ENCODE measurements at regions not wholly inside any gene's neighbourhood (a gene's known extent, or its start where the extent isn't known, plus 50 kb on each side); places are given as distances from the start of the nearest gene placed in this dataset.
"Not testable (repeated sequence)": the region's sequence is repeated elsewhere in the genome, so short reads cannot be mapped to it uniquely, and the experiment has no call there.

DNA sequence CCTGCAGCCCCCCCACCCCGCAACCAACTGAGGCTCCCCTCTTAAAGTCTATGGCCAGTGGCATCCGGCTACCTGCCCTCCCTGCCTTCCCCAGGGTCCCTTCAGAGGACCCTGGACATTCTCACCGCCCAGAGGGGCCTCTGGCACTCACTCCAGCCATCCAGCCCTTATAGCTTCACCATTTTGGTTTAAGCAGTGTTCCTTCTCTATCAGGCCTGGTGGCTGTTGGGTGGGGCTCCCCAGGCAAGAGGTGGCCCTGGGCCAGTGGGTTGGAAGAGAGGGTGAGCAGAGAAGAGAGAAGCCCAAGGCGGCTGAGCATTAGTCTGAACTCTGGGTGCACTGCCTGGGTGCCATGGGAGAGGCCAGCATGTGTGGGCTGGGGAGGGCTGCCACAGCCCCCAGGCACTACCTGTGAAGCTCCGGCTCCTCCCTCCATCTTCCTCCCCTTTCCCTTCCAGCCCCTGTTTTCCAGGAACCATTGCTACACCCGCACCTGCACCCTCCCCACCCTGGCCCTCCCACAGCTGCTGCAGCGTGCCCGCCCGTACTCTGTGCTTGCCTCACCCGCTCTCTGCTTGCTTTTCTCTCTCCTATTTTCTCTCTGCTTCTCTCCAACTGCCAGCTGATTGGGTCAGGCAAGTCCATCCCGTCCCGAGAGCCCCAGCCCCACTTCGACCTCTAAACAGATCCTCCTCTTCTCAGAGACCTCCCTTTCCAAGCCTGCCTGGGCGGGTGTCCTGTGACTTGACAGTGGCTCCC, 168.2 kb downstream of the TBC1D2B start:
- no peak for DNase-seq (ENCODE audit: low read depth)

- not testable (repeated sequence) for DNase-seq (ENCODE audit: low read depth)
Observed at GRCh38 chr15:77908752-77909111, 168.8 kb downstream of the TBC1D2B start.

DNA sequence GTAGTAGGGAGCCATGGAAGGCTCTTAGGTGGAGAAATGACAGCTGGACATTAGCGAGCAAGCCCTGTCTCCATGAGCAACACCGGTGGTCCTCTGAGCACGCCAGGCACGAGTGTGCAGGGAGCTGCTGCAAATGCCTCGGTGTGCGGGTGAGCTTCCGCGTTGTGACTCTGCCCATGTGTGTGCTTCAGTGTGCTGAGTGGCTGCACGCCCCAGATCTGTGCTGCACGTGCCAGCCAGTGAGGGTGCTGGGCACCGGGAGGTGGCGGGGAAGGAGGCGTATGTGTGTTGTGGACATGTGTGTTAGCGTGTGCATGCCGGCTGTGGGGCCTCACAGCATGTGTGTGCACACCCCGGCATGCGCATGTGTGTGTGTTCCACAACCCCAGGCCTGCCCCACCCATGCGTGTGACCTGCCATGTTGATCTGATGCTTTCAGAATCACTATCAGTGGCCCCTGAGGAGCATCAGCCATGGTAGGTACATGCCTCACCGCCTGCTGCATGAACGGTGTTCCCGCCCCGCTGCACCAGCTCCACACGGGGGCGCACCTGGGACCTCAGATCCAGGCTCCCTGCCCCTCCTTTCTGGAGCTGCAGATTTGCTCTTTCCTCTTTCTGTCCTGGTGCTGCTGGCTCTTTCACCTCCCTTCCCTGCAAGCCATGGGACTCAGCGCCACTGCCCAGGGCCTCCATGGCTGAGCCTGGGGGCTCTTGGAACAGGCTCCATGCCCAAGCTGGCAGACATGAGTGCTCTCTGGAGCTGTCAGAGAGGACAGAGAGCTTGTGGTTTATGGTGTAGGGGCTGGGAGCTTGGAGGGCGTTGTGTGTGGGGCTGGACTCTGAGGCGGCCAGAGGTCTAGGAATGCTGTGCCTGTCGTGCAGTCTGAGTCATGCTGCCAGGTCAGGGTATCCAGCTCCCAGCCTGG, 169.4 kb downstream of the TBC1D2B start:
- DNase-seq (ENCODE audit: low read depth): no peak

DNA sequence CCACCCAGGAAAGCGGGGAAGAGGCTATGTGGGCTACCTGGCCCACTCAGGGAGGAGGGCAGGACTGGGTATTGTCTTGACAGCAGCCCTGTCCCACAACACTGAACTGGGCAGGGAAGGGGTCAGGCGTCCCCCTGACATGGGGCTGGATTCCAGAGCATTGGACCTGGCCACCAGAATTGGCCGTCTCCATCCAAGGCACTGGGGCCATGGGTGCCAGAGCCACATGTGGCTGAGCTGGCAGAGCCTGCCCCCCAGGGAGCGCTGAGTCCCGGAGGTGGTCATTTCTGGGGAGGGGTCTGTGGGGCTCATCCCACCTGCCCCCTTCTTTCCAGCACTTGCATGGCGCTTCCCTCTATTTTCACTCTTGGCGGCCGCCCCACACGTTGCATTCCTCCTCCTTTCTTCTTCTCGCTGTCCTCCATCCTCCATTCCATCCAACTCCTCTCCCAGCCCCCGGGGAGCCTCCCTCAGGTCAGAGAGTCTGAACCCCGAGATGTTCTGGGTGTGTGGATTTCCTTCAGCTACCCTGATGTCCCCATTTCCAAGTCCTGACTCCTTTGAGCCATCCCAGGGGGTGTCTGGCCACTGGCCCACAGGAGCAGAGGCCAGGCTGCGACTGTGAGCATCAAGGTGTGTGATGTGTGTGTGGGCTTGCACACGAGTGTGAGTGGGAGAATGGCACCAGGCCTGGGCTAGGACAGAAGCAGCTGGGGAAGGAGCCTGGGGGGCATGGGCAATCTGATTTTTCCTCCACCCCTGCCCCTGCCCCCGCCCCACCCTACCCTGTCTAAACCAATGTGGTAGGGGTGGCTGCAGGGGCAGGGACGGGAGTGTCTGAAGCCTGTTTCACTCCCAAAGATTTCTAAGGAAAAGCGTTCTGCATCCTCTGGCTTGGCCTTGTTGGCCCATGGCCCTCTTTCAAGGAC, 171.2 kb downstream of the TBC1D2B start:
- not testable (repeated sequence) for DNase-seq (ENCODE audit: low read depth)

DNA sequence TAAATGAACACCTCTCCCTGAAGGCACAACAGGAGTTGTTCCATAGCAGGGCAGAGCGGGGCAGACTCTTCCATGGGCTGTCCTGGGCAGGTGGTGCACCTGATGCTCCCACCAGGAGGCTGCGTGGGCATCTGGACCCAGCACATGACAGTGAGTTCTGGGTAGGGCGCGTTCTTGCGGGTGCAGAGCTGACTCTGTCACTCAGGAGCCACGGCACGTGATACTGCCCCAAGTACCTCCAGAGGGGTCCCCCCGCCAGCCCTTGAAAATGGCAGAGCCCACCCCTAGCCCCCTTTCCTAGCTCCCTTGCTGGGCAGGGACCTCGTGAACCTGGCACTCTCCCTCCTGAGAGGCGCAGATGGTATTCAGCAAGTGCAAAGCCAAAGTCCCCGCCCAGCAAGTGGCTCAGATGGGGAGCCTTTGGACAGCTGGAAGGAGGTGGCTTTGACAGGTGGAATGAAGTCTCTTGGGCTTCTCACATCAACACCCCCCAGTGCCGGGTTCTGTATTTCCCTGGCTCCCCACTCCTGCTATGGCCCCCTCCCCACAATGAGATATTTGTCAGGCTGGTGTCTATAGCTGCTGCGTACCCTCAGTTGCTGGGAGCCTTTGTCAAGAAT, 172.1 kb downstream of the TBC1D2B start:
- no peak for DNase-seq (ENCODE audit: low read depth)

- no peak for DNase-seq (ENCODE audit: low read depth)
Observed at GRCh38 chr15:77904901-77905300, 172.6 kb downstream of the TBC1D2B start.

DNA sequence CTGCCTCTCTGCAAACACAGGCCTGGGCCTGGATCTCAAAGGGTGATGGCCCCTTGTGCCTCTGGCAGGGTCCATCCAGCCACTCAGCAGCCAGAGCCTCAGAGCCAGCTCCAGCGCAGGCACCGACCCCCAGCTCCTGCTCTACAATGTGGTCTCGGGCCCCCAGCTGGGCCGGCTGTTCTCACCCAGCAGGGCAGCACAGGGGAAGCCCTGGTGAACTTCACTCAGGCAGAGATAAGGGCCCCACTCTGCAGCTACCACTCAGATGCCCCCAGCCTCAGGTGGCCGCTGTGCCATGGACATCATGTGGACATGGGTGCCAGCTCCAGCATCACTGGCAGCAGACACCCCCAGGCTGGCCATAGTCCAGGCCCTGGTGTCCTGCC, 173.1 kb downstream of the TBC1D2B start:
- DNase-seq (ENCODE audit: low read depth): no peak

GRCh38 chr15:77903761-77904435, 173.6 kb downstream of the TBC1D2B start:
- not testable (repeated sequence) for DNase-seq (ENCODE audit: low read depth)

- DNase-seq (ENCODE audit: low read depth): not testable (repeated sequence)
Observed at GRCh38 chr15:77902921-77903760, 174.4 kb downstream of the TBC1D2B start.

DNA sequence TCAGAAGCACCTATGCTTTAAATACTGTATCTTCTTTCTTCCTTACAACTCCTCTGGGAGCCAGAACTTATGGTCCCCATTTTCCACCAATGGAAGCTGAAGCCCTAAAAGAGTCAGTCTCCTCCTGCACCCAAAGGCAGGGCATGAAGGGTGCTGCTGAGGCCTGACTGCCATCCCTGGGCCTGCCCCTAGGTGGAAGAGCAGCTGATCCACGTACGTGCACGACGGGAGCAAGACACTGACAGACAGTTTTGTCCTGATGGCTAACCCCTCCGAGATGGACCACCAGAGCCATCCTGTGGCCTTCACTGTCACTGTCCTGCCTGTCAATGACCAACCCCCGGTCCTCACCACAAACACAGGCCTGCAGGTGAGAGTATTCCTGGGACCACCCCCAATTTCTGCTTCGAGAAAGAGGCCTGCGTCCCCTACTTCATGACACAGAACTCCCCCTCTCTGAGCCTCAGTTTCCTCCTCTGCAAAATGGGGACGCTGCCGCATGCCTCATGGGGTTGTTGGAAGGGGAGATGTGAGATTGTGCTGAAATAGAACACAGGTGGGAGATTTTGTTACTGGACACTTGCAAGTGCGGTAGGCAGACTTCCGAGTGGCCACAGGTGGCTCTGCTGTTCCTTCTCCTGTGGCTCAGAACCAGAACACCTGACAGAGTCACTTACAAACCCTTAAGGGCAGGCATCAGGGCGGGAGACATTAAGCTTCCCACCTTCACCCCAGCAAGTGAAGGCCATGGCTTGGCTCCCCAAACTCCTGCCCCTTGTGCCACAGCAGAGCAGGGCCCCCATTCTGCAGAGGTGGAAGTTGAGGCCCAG, 175.4 kb downstream of the TBC1D2B start:
- DNase-seq (ENCODE audit: low read depth): no peak

- DNase-seq (ENCODE audit: low read depth): no peak
Observed at GRCh38 chr15:77901251-77901881, 176.1 kb downstream of the TBC1D2B start.

DNA sequence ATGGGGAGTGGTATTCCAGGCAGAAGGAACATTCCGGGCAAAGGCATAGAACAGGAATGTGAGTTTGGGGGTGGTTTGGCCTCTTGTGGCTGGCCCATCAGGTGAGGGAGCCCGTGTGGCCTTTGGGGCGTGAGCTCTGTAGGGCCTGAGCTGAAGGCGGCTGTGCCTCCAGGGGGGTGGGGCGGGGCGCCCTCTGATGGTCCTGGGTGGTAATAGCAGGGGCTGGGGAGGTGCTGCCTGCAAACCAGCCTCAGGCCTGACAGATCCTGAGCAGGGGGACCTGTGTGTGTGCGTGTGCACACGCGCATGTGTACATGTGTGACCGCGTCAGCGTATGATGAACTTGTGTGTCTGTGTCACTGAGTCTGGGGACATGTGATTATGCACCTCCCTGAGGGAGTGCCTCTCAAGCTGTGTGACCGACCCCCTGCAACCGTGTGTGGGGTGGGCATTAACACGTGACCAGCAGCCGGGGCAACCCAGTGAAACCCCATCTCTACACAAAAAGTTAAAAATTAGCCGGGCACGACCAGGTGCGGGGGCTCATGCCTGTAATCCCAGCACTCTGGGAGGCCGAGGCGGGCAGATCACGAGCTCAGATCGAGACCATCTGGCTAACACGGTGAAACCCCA, 177.1 kb downstream of the TBC1D2B start:
- not testable (repeated sequence) for DNase-seq (ENCODE audit: low read depth)

- not testable (repeated sequence) for DNase-seq (ENCODE audit: low read depth)
Observed at GRCh38 chr15:77899776-77900175, 177.7 kb downstream of the TBC1D2B start.

GRCh38 chr15:77898811-77899730, 178.4 kb downstream of the TBC1D2B start:
- DNase-seq (ENCODE audit: low read depth): no peak

- DNase-seq (ENCODE audit: low read depth): no peak
Observed at GRCh38 chr15:77897896-77898406, 179.6 kb downstream of the TBC1D2B start.

GRCh38 chr15:77897113-77897895, 180.2 kb downstream of the TBC1D2B start:
- not testable (repeated sequence) for DNase-seq (ENCODE audit: low read depth)
